ENCODE measurements at regions not wholly inside any gene's neighbourhood (a gene's known extent, or its start where the extent isn't known, plus 50 kb on each side); places are given as distances from the start of the nearest gene placed in this dataset.

DNA sequence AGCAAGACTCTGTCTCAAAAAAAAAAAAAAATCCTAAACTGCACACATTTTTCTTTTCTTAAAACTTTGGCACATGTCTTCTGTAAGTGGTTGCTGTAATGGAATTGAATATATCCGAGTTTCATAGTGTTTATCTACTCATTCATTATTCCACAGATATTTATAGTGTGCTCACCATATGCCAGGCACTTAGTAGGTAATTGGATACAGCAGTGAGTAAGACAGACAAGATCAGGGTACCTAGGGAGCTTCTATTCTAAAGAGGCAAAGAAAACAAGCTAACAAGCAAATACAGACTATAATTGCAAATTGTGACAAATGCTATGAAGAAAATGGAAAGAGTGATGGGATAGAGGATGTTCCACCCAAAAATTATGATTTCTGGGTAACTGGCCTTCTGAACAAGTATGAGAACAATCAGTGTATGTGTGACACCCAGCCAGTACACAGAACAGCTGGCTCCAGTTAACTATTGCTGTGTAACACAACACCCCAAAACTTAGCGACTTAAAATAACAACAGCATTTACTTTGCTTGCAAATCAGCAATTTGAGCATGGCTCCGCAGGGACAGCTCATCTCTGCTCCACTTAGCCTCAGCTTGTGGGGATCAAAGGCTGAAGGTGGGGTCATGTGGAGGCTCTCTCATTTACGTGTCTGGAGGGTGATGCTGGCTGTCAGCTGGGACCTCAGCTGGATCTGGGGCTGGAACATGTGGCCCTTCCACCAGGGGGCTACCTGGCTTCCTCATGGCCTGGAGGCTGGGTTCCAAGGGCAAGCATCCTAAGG, 224.9 kb downstream of the INSIG2 start:
- TF ChIP-seq CTCF (IDR thresholded peaks at IDR 0.05) = no peak
- no peak for TF ChIP-seq POLR2A (IDR thresholded peaks at IDR 0.05; ENCODE audit: low read depth)

Measured in esophagus muscularis mucosa (tissue), 3 donors.